Activated CD4-positive, alpha-beta T cell treated with anti-CD3 and anti-CD28 coated beads, Interleukin-2, amount 50 U/mL, for 24 hours (primary cell): ENCODE measurements at regions not wholly inside any gene's neighbourhood (a gene's known extent, or its start where the extent isn't known, plus 50 kb on each side); places are given as distances from the start of the nearest gene placed in this dataset.
"Not testable (repeated sequence)": the region's sequence is repeated elsewhere in the genome, so short reads cannot be mapped to it uniquely, and the experiment has no call there.

ENCODE experiments used
- DNase-seq, 2 donors: peaks; one replicate each; pipeline ENCODE4 v3.0.0-alpha.2; 2020; ENCODE audit warnings: low read depth in 1 of 2, low spot score in 1 of 2

DNA sequence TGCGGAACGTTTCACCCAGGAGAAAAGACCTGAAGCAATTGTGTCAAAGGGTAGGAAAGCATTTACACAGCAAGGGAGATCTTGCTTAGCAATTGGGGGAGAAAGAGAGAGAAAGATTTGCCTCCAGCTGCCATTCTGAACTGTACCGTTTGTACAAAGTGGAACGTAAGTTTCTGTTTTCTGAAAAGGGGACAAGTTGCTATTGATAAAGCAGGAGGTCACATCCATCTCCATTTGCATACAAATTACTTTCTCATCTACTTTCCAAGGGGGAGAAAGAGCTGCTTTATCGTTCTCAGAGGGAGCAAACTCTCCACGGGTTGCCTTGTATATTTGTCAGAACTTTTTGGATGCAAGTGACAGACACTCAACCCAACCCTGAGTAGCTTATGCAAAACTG, 92.0 kb upstream of the CARD11 start:
- no peak for DNase-seq

GRCh38 chr7:3138206-3138605, 94.5 kb upstream of the CARD11 start:
- DNase-seq, result no peak

DNA sequence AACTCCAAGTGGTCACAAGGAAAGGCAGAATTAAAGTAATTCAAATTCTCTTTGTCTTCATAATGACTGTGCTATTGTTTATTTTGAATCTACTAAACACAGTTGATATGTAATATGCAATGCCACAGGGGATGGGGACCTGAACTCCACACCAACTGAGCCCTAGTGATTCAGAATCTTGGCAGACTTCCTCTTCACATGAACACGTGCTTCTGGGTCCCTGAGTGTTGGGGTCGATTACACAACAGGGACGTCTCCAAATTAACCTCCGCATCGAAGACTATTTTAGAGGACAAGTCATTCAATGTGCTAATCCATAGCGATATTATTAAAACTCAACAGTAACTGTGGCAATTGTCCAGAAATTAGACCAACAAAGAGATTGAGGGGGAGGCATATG, 95.3 kb upstream of the CARD11 start:
- DNase-seq, result no peak

DNA sequence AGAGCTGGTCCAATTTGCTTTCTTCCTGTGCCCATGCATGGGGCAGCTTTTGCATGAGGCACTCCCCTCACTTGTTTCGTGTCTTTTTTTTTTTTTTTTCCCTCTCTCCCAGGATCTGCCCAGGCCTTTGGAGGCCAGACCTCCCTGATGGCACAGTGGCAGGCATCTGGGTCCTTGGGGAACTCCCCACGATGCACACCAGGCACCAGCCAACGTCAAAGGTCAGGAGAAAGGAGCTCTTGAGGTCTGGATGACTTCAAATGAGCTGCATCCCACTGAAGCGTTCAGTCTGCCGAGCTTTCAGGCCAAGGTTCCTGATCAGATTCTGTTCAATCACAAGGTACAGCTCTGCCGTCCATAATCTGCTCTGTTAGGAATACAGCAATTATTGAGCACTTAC, 97.2 kb upstream of the CARD11 start:
- DNase-seq, result no peak

- no peak for DNase-seq
Observed at GRCh38 chr7:3141326-3141725, 97.7 kb upstream of the CARD11 start.

GRCh38 chr7:3143869-3144775, 100.5 kb upstream of the CARD11 start:
- DNase-seq, result no peak

DNA sequence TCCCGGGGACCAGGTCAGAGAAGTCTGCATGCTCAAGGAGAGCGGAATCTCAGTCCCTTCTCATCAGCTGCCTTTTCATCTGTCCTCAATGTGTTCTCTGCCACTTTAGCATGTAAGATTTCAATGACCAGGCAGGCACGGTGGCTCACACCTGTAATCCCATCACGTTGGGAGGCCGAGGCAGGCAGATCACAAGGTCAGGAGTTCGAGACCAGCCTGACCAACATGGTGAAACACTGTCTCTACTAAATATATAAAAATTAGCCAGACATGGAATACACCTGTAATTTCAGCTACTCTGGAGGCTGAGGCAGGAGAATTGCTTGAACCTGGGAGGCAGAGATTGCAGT, 101.1 kb upstream of the CARD11 start:
- not testable (repeated sequence) for DNase-seq

DNA sequence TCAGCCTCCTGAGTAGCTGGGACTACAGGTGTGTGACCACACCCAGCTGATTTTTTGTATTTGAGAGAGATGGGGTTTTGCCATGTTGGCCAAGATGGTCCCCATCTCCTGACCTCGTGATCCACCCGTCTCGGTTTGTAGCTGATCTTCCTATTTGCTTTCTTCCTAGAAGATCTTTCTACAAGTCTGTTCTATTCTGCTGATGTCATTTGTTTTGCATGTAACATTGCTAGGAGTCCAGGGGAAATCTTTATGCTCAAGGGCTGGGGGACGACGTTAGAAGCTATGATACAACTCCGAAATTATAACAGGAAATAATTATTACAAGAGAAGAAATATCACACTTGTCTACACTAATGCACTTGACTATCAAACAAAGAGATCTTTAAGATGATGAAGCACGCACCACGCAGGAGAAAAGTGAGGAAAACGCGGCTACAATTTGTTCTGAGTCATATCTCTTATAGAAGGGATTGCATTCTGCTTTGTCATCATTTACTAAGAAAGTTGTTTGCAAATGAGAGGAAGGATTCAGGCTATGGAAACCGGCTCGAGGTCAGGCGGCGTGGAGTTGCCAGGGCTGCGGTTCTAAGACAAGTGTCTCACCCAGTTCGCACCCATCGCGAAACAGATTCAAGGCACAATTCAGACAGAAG, 103.0 kb upstream of the CARD11 start:
- no peak for DNase-seq

GRCh38 chr7:3148471-3148870, 104.8 kb upstream of the CARD11 start:
- not testable (repeated sequence) for DNase-seq

- DNase-seq, result no peak
Observed at GRCh38 chr7:3149231-3149995, 105.7 kb upstream of the CARD11 start.

DNA sequence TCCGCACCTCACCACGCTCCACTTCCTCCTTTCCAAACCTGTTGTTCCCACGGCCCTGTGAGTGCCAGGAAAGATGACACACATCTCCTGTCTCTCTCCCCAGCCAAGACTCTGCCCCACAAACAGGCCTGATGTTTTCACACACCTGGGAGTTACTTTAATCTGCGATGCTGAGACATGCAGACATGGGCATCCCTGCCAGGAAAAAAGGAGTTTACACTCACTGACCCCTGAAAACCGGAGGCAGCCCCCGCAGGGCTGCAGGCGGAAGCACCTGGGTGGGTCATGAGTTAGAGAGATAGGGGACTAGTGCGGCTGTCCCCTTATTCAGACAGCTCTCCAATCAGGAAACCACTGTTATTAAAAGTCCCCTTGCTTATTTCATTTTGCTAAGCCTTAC, 106.4 kb upstream of the CARD11 start:
- no peak for DNase-seq

DNA sequence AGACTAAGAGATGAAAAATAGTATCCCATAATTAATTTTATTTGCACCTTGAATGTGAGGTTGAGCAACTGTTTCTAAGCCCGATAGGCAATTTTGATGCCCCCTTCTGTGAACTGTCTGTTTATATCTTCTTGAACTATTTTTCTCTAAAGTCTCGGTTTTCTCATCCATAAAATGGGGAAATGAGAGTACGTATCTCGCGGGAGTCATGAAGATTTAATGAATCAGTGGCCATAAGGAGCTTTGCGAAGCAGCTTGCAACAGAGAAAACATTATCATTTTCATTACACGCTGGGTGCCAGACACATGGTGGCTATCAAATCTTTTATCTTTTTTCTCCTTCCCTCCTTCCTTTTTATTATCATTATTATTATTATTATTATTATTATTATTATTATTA, 108.1 kb upstream of the CARD11 start:
- no peak for DNase-seq

- DNase-seq, result no peak
Observed at GRCh38 chr7:3152714-3153113, 109.0 kb upstream of the CARD11 start.

DNA sequence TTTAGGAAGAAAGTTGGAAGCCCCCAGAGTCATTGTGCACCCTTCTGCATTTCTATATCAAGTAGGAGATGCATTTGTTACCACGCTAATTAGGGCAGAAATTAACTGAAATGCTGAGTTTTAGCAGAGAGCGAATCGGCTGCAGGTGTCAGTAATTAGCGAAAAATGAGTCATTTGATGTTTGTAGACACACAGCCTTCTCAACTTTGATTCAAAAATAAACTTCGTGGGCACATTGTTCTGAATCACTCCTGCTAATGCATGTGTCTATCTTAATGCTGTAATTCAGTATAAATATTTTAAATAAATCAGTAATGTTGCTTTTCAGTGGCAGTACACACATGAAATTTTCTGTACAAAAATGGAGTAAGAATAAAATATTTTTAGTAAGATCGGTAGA, 109.5 kb upstream of the CARD11 start:
- no peak for DNase-seq

DNA sequence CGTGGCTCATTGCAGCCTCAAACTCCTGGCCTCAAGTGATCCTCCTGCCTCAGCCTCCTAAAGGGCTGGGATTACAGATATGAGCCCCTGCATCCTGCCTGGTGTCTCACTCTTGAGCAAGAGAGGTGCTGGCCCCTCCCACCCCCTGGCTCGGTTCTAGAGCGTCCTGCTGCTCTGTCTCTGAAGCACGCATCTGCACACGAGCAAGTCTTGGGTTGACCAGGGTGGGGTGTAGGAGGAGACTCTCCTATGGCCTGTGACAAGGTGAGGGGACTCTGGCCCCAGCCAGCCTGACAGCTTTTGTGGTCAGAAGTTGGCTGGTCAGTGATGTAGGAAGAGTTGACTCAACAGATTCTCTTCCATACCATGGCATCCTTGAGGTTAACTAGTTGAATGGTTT, 110.7 kb upstream of the CARD11 start:
- no peak for DNase-seq

DNA sequence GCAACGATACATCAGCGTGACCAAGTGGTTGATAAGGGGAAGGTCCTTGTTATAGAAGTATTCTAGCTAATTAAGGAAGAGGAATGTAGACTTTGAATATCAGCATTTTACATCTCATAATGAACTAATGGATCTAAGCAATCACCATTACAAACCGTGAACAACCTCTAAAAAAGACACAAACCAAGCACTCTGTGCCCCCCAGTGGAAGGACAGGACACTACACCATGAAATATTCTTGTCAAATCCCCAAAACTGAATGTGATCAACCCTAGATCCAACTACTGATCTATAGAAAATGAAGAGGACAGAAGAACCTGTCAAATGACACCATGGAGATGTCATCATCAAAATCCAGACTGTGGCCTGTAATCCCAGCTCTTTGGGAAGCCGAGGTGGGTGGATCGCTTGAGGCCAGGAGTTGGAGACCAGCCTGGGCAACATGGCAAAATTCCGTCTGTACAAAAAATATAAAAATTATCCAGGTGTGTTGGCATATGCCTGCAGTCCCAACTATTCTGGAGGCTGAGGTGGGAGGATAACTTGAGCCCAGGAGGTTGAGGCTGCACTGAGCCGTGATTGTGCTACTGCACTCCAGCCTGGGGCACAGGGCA, 111.3 kb upstream of the CARD11 start:
- DNase-seq, result peak; percentile 15 to 57

- DNase-seq, result no peak
Observed at GRCh38 chr7:3156508-3156907, 112.8 kb upstream of the CARD11 start.

DNA sequence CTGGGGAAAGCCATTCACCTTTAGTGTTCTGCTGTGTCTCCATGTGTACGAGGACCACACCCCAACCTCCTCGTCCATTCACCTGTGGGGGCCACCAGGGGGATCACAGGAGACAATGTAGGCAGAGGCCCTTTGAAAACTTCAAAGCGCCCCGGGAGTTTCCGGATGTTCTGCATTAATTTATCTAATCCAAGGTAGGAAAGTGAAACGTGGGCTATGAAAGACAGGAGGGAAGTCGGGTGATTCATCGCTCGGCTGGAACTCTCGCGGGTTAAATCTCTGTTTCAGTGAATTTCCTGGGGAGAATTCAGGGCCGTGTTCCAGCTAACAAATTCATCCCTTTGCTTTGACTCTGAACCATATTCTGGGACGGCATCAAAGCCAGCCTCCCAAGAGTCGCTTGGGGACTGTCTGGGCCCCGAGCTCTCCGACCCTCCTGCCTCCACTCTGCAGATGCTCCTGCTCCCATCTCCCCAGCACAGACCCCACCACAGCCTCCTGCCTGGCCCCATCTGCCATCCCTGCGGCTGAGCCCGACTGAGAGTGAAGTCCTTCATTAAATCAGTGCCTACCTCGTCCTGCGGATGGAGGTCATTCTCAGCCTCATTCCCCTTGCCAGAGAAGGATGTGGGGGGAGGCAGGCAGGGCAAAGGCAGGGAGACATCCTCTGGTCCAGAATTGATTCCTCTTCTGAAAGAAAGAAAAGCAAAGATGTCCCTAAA, 114.1 kb upstream of the CARD11 start:
- DNase-seq, result no peak

- DNase-seq, result no peak
Observed at GRCh38 chr7:3158341-3158760, 114.7 kb upstream of the CARD11 start.

- DNase-seq, result no peak
Observed at GRCh38 chr7:3159039-3159438, 115.4 kb upstream of the CARD11 start.

DNA sequence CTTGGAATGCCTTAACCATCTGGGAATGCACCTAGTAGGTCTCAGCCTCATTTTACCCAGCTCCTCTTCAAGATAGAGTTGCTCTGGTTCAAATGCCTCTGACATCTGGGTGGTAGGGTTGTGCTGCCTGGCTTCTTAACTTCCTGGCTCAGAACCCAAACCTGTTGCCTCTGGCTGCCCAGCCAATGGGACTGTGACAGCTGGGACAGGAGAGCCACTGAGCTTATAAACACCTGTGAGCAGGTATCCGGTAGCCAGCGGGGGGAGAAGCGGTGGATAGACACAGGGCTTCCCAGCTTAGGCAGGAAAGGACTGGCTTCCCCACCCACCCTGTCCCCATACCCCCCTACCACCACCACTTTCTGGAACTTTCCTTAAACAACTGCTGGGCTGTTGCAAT, 115.8 kb upstream of the CARD11 start:
- no peak for DNase-seq
